Left ventricle myocardium inferior (tissue), 1 donor: ENCODE measurements at regions not wholly inside any gene's neighbourhood (a gene's known extent, or its start where the extent isn't known, plus 50 kb on each side); places are given as distances from the start of the nearest gene placed in this dataset.
A peak's percentile ranks its signal among the peaks of the same experiment; 100 is the strongest.
"Not testable (repeated sequence)": the region's sequence is repeated elsewhere in the genome, so short reads cannot be mapped to it uniquely, and the experiment has no call there.

Source experiments
- DNase-seq: peaks from one replicate; pipeline ENCODE4 v3.0.0-alpha.2; 2020
- H3K27ac ChIP-seq: fragments of 200-600 bp; replicated peaks from 2 replicates; pipeline ENCODE4 v1.8.0; 2021
- H3K27me3 ChIP-seq: fragments of 200-600 bp; 2 replicates; pipeline ENCODE4 v1.8.0; 2021; ENCODE audit warnings: low read depth
- H3K36me3 ChIP-seq: fragments of 200-600 bp; 2 replicates; pipeline ENCODE4 v1.8.0; 2021
- H3K4me1 ChIP-seq: fragments of 200-600 bp; 2 replicates; pipeline ENCODE4 v1.8.0; 2021
- H3K4me3 ChIP-seq: fragments of 200-600 bp; 2 replicates; pipeline ENCODE4 v1.8.0; 2021; ENCODE audit warnings: mild to moderate bottlenecking, moderate library complexity
- H3K9me3 ChIP-seq: fragments of 200-600 bp; replicated peaks from 2 replicates; pipeline ENCODE4 v1.8.0; 2021
- intact Hi-C: fragments of 100-400 bp; cut with micrococcal nuclease; formaldehyde crosslinking; loops from one replicate; pipeline ENCODE4 v1.11.0; 2022
- TF ChIP-seq, protein P1 (sequence below): fragments of 200-600 bp; IDR thresholded peaks from 2 replicates; pipeline ENCODE4 v1.8.0; 2021; ENCODE audit warnings: antibody characterized with exemption, mild to moderate bottlenecking, borderline replicate concordance
- donor health status: DM: no; HTN: yes; CAD: no; lungs with severe emphysema.

DNA sequence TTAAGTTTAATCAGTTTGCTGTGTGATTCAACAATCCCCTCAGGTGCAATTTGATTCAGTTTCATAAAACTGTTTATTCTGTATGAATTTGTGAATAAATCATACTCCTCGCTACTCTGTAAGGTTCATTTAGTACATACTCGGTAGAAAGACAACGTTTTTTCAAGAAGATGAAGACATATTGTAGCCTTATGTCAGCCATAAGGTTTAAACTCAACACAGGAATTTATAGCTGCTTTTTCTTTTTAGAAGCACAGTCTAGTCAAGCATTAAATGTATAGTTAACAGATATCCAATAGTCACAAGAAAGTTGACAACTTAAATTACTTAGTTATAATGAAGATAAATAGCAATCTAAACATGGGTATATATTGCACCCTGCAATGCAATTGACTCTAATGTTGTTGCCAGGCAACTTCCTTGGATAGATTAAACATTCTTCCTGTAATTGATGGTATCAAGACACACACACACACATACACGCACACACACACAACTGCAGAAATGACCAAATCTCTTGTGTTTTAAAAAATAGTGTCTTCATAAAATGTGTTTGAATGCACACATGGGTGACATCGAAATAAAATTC lies 151.5 kb upstream of the MGAT4C start:
- intact Hi-C loops: no loop called here
- H3K27me3 ChIP-seq: no peaks in the 10 kb centered on the region
- H3K36me3 ChIP-seq: no peaks in the 10 kb centered on the region
- no peaks in the 10 kb centered on the region for H3K4me1 ChIP-seq
- H3K9me3 ChIP-seq: peaks cover 40% of the 10 kb centered on the region
- TF ChIP-seq, protein P1, sequence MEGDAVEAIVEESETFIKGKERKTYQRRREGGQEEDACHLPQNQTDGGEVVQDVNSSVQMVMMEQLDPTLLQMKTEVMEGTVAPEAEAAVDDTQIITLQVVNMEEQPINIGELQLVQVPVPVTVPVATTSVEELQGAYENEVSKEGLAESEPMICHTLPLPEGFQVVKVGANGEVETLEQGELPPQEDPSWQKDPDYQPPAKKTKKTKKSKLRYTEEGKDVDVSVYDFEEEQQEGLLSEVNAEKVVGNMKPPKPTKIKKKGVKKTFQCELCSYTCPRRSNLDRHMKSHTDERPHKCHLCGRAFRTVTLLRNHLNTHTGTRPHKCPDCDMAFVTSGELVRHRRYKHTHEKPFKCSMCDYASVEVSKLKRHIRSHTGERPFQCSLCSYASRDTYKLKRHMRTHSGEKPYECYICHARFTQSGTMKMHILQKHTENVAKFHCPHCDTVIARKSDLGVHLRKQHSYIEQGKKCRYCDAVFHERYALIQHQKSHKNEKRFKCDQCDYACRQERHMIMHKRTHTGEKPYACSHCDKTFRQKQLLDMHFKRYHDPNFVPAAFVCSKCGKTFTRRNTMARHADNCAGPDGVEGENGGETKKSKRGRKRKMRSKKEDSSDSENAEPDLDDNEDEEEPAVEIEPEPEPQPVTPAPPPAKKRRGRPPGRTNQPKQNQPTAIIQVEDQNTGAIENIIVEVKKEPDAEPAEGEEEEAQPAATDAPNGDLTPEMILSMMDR: no peak
- H3K27ac ChIP-seq: no peak overlapping the region
- DNase-seq: no peak
- no peak overlapping the region for H3K4me3 ChIP-seq

DNA sequence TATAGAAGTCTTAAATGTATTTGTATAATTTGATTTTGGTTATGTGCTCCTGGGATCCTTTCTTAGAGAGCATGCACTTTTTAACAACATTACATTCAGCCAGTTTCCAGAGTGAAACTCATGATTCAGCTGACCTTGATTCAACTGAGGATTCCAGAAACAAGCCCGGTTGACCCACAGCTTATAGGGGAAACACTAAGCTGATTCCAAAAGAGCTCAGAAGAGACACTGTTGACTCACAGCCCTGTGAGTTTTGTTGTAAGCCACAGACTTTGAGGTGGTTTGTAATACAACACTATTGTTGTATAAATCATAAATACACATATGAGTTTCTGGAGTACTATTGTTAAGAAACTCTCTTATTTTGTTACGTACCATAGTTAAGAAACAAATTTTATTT lies 133.8 kb upstream of the MGAT4C start:
- H3K36me3 ChIP-seq: no peaks in the 10 kb centered on the region
- no peak overlapping the region for H3K27ac ChIP-seq
- H3K27me3 ChIP-seq: no peaks in the 10 kb centered on the region
- intact Hi-C loops: no loop called here
- TF ChIP-seq, protein P1: no peak
- no peak overlapping the region for H3K4me3 ChIP-seq
- no peaks in the 10 kb centered on the region for H3K9me3 ChIP-seq
- H3K4me1 ChIP-seq: no peaks in the 10 kb centered on the region
- DNase-seq: no peak

DNA sequence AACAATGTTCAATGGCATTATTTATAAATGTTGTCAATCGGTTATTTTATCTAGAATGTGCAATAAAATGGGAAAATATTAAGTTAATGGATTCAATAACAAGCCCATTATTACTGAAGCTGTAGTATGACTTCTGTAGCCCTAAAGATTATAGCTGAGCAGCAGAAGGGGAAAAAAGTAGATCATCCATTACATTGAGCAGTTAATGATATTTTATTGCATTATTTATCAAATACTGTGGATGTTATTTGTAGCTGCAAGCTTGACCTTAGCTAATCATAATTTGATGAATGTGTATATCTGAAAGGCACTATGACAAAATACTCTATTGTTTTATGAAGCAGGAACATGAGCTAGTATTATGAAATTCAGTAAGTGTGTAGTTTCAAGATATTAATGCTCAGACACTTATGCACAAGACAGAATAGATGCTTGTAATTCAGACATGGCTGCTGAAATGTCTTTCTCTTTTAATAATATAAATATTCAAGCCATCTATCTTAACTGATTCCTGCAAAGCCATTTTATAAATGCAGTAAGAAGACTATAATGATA lies 131.5 kb upstream of the MGAT4C start:
- intact Hi-C loops: no loop called here
- H3K4me3 ChIP-seq: no peak overlapping the region
- no peaks in the 10 kb centered on the region for H3K4me1 ChIP-seq
- peaks cover 7% of the 10 kb centered on the region for H3K9me3 ChIP-seq
- H3K27me3 ChIP-seq: no peaks in the 10 kb centered on the region
- H3K36me3 ChIP-seq: no peaks in the 10 kb centered on the region
- TF ChIP-seq, protein P1: no peak
- no peak for DNase-seq
- no peak overlapping the region for H3K27ac ChIP-seq

DNA sequence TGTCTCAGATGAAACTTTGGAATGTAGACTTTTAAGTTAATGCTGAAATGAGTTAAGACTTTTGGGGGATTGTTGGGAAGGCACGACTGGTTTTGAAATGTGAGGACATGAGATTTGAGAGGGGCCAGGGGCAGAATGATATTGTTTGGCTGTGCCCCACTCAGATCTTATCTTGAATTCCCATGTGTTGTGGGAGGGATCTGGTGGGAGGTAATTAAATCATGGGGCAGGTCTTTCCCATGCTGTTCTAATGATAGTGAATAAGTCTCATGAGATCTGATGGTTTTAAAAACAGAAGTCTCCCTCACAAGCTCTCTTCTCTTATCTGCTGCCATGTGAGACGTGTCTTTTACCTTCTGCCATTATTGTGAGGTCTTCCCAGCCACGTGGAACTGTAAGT lies 127.6 kb upstream of the MGAT4C start:
- not testable (repeated sequence) for DNase-seq

DNA sequence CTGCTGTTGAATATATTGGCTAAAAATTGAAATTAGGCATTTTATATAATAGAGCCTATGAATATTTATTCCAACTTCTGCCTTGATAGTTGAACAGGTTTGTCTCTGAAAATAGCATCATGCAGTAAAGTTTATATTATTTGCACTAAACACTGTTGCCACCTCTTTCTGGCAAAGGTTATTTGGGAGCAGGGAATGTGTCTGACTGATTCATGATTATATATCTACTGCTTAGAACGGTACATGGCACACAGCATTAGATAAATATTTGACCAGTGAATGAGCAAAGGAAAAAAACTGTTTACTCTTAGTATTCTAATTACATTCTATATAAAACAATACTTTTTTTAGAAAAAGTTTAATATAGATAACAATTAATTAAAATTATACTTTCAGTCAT lies 123.1 kb upstream of the MGAT4C start:
- H3K4me3 ChIP-seq: no peak overlapping the region

More for the DNA sequence above, 127.6 kb upstream of the MGAT4C start:
- H3K27ac ChIP-seq, H3K4me3 ChIP-seq, H3K27me3 ChIP-seq, H3K36me3 ChIP-seq, H3K4me1 ChIP-seq, intact Hi-C loops: not testable (repeated sequence)
- H3K9me3 ChIP-seq: peaks cover 16% of the 10 kb centered on the region

DNA sequence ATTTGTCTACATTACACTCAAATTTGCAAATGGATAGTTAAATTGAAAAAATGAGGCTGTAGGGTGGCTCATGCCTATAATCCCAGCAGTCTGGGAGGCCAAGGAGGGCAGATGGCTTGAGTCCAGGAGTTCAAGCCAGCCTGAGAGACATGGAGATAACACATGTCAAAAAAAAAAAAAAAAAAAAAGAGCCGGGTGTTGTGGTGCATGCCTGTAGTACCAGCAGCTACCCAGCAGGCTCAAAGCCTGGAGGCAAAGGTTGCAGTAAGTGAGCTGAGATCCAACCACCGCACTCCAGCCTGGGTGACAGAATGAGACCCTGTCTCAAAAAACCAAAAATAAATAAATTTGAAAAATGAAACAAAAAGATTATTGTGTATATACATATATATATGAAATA lies 119.9 kb upstream of the MGAT4C start:
- TF ChIP-seq, protein P1: peak; percentile 46
- no peaks in the 10 kb centered on the region for H3K9me3 ChIP-seq
- no peaks in the 10 kb centered on the region for H3K36me3 ChIP-seq
- intact Hi-C loops: no loop called here
- DNase-seq: peak; percentile 16
- H3K27ac ChIP-seq: no peak overlapping the region
- no peak overlapping the region for H3K4me3 ChIP-seq
- no peaks in the 10 kb centered on the region for H3K27me3 ChIP-seq
- H3K4me1 ChIP-seq: no peaks in the 10 kb centered on the region

More for the DNA sequence above, 123.1 kb upstream of the MGAT4C start:
- peaks cover 16% of the 10 kb centered on the region for H3K9me3 ChIP-seq
- no peaks in the 10 kb centered on the region for H3K4me1 ChIP-seq
- H3K36me3 ChIP-seq: no peaks in the 10 kb centered on the region
- intact Hi-C loops: no loop called here
- no peaks in the 10 kb centered on the region for H3K27me3 ChIP-seq
- no peak overlapping the region for H3K27ac ChIP-seq
- TF ChIP-seq, protein P1: no peak
- DNase-seq: no peak
